Suppressor macrophage treated with lipopolysaccharide for 4 hours (primary cell): ENCODE measurements at regions not wholly inside any gene's neighbourhood (a gene's known extent, or its start where the extent isn't known, plus 50 kb on each side); places are given as distances from the start of the nearest gene placed in this dataset.

Source experiments
- DNase-seq: peaks from one replicate; pipeline ENCODE4 v3.0.0-alpha.2; 2020

GRCh38 chr7:145644426-145645134 is 472.0 kb upstream of the CNTNAP2 start:
- DNase-seq: no peak

GRCh38 chr7:145643981-145644380 is 472.6 kb upstream of the CNTNAP2 start:
- no peak for DNase-seq

DNA sequence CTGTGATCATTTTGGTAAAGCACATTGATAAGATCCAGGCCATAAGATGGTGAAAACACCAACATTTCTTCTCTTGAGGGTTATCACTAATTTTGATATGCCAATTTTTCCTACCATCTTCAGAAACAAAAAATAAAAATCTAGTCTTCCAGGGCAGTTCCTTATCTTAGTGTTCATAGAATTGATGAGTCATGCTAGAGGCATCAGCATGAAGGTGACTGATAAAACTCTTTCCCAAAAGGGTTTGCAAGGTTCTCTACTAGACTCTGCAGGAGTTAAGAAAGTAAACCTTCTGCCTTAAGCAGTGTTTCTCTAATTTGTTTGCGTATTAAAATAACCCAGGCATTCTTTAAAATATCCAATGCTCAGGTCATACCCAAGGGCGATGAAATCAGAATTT is 483.1 kb upstream of the CNTNAP2 start:
- no peak for DNase-seq

DNA sequence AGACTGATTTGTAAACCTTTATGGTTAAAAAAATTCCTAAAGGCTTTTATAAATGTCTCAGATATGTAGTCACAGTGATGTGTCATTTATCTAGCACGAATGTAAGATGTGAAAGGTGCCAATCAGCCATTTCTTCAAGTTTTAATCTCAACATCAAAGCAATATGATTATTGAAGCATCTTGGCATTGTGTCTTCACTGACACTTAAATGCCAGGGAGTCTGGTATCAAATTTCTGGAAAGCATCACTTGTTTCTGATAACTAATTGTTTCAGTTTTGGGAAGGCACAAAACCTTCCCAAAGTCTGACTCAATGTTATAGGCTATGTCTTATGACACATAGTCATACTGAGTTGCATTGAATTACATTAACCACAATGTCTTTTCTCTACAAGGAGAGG is 492.0 kb upstream of the CNTNAP2 start:
- no peak for DNase-seq

DNA sequence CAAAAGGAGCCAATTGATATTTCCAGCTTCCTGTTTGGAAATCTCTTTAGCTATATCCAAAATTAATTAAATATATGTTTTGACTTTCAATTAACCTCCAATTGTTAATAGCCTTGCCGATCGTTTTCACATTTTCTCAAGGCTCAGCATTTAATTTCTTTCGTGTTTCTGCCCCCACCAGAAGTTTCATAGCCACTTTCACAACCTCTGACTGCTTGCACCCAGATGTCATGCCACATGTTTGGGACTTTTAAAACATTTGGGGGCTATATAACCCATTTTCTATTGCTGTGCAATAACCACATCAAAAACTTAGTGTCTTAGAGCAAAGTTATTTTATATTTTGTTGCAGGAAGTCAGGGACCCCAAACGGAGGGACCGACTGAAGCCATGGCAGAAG is 510.6 kb upstream of the CNTNAP2 start:
- no peak for DNase-seq

GRCh38 chr7:145599376-145599775 is 517.2 kb upstream of the CNTNAP2 start:
- no peak for DNase-seq

DNA sequence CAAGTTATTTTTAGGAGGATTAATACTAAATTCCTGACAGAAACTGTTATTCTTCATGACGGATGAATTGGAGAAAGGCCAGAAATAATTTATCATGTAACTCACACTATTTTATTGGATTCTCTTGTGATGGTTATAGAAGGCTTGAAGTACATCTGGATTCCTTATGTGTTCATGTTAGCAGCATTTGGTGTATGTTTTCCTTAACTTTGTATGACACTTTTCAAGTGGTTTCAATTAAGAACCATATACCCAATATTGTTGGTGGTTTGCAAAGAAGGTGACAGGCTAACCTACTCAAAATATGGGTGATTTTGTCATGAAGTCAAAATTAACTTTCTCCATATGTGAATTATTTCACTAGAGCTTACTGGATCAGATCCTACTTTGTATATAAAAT is 532.2 kb upstream of the CNTNAP2 start:
- no peak for DNase-seq

GRCh38 chr7:145582742-145583303 is 533.8 kb upstream of the CNTNAP2 start:
- no peak for DNase-seq

DNA sequence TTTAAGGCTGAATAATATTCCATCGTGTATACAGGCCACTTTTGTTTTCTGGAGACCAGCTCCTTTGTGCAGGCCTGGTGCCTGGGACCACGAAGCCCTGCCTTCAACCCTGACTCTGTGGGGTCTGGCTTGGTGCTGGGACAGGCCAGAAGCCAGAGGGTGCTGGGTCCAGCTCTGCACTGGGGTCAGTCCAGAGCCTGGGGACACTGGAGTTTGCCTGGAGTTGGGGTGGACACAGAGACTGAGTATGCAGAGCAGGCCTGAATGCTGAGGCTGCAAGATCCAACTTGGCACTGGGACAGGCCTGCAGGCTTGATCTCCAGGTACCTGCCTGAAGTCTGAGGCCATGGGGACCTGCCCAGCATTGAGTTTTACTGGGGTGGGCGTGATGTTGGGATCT is 558.8 kb upstream of the CNTNAP2 start:
- DNase-seq: no peak

GRCh38 chr7:145543242-145543641 is 573.4 kb upstream of the CNTNAP2 start:
- DNase-seq: peak; percentile 0

GRCh38 chr7:145539910-145540309 is 576.7 kb upstream of the CNTNAP2 start:
- no peak for DNase-seq

DNA sequence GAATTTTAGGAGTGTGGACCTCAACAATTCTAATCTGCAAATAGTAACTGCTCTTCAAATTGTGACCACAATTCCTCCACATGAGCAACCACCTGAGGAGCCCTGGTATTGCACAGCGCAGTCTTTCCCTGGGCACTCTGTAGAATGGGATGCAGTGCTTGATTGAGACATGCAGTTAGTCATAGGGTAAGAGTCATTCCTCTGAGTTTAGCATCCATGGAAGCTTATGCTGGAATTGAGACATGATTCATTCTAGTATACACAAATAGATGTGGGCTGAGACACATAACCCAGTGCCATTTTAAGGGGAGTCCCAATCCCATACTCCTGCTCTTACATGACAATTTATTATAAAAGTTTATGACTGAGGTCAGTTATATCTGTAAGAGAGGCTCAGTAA is 582.3 kb upstream of the CNTNAP2 start:
- DNase-seq: no peak

- no peak for DNase-seq
Measured at GRCh38 chr7:145520284-145520683, 596.3 kb upstream of the CNTNAP2 start.

DNA sequence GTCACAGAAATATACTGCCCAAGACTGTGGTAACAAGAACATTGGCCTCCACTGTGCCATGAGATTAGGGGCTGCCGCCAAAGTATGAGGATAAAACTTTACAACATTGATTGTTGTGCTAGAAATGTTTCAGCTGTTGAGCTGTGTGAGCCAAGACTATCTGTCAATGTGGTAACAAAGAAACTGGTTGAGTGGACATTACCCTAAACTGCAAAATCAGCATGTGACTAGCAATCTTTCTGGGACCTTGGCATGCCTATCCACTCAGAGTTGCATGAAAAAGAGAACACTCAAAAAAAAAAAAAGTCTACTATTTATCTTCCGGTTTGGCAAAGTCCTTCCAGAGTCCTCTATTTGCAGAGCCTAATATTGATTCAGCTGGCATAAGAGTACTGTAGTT is 605.6 kb upstream of the CNTNAP2 start:
- no peak for DNase-seq

- no peak for DNase-seq
Measured at GRCh38 chr7:145497911-145498525, 618.6 kb upstream of the CNTNAP2 start.

GRCh38 chr7:145490356-145490755 is 626.2 kb upstream of the CNTNAP2 start:
- no peak for DNase-seq

GRCh38 chr7:145489609-145490008 is 627.0 kb upstream of the CNTNAP2 start:
- DNase-seq: no peak

GRCh38 chr7:145488816-145489215 is 627.8 kb upstream of the CNTNAP2 start:
- no peak for DNase-seq

GRCh38 chr7:145481985-145482384 is 634.6 kb upstream of the CNTNAP2 start:
- no peak for DNase-seq

DNA sequence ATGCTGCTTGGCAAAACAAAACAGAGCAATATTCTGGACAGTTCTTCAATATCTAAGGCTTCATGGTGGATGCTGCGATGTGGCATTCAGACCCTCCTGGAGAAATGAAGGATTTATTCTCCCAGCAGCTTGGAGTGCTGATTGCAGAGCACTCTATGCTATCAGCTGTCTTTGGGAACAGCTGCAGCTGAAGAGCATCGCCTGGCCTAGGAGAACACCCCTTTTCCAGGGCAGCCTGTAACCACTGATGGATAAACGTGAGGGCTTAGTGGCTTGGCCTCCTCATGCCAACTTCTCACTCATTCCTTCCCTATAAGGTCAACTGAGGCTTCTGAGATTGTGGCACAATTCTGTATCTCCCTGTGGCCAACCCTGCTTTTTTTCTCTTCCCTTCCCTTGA is 638.1 kb upstream of the CNTNAP2 start:
- no peak for DNase-seq

DNA sequence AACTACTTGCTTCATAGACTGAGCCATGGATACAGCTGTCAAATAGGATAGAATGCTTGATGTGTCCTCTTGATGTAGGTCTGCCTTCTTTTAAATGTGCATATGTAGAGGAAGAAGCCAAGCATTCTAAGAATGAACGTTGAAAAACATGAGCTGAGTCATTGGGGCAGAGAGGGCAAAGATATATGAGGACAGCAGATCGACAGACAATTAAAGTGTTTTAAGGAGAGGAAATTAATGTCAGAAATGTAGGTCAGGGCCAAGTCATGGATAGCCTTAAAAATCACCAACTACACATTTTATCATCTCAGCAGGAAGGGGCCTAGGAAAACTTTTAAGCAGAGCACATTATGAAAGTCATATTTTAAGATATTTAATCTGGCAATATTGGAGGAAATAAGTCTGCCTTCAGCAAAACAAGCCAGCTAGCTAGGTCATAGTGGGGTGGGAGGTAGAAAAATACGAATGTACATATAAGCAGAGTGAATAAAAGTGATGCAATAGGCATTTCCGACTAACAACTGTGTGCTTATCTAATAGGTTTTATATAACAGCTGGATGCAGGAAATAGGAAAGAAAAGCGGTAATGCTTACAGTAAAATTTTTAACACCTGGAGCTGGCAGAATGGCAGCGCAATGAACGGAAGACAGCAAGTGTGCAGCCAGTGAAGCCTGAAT is 638.3 kb upstream of the TPK1 start:
- DNase-seq: no peak

GRCh38 chr7:145471883-145472282 is 636.0 kb upstream of the TPK1 start:
- no peak for DNase-seq

GRCh38 chr7:145464287-145464686 is 628.4 kb upstream of the TPK1 start:
- DNase-seq: no peak

GRCh38 chr7:145462463-145462862 is 626.6 kb upstream of the TPK1 start:
- no peak for DNase-seq
